ENCODE measurements at regions not wholly inside any gene's neighbourhood (a gene's known extent, or its start where the extent isn't known, plus 50 kb on each side); places are given as distances from the start of the nearest gene placed in this dataset.
"Not testable (repeated sequence)": the region's sequence is repeated elsewhere in the genome, so short reads cannot be mapped to it uniquely, and the experiment has no call there.

DNA sequence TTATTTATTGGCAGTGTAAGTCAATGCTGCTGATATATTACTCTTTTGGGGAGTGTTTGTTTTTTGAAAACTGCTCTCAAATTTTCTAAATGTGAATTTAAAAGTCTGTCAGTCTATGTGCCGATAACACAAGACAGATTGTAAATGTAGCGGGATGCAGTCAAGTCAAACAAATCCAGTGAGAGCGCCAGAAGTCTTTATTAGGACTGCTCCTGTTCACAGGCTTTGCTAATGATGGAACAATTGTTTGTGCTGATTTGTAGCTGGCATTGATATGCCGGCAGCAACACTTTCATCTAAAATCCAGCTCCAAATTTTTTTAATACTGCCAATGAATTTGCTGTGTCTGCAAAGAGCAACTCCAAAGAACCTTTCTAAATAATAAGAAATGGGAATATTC lies 78.7 kb upstream of the TET2 start:
- no peak overlapping the region for H3K4me2 ChIP-seq (ENCODE audit: low read length)
- no peaks in the 10 kb centered on the region for H3K9me3 ChIP-seq (ENCODE audit: low read length)
- H3K79me2 ChIP-seq (ENCODE audit: insufficient read depth, low read length) = no peaks in the 10 kb centered on the region
- H3K9me2 ChIP-seq (ENCODE audit: low read depth, low read length) = no peaks in the 10 kb centered on the region
- H3F3A ChIP-seq (ENCODE audit: insufficient read depth, low read length) = no peaks in the 10 kb centered on the region
- no peaks in the 10 kb centered on the region for H4K20me1 ChIP-seq (ENCODE audit: insufficient read depth, low read length)
- no peak overlapping the region for H3K27ac ChIP-seq (ENCODE audit: low read depth, low read length, poor library complexity, severe bottlenecking)
- H3K27me3 ChIP-seq (ENCODE audit: insufficient read depth, low read length) = no peaks in the 10 kb centered on the region
- no peak overlapping the region for H3K9ac ChIP-seq (ENCODE audit: low read length)
- H2AFZ ChIP-seq (ENCODE audit: low read length) = no peak overlapping the region
- TF ChIP-seq EZH2 (IDR thresholded peaks at IDR 0.05; ENCODE audit: borderline replicate concordance, low read length) = no peak
- TF ChIP-seq, protein P1, sequence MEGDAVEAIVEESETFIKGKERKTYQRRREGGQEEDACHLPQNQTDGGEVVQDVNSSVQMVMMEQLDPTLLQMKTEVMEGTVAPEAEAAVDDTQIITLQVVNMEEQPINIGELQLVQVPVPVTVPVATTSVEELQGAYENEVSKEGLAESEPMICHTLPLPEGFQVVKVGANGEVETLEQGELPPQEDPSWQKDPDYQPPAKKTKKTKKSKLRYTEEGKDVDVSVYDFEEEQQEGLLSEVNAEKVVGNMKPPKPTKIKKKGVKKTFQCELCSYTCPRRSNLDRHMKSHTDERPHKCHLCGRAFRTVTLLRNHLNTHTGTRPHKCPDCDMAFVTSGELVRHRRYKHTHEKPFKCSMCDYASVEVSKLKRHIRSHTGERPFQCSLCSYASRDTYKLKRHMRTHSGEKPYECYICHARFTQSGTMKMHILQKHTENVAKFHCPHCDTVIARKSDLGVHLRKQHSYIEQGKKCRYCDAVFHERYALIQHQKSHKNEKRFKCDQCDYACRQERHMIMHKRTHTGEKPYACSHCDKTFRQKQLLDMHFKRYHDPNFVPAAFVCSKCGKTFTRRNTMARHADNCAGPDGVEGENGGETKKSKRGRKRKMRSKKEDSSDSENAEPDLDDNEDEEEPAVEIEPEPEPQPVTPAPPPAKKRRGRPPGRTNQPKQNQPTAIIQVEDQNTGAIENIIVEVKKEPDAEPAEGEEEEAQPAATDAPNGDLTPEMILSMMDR (IDR thresholded peaks at IDR 0.05; ENCODE audit: low read length) = no peak
- no peaks in the 10 kb centered on the region for H3K36me3 ChIP-seq (ENCODE audit: insufficient read depth, low read length)
- peaks cover 9% of the 10 kb centered on the region for H3K4me1 ChIP-seq (ENCODE audit: insufficient read depth, low read length, severe bottlenecking)
- H3K4me3 ChIP-seq (ENCODE audit: low read depth, low read length, poor library complexity, severe bottlenecking) = no peak overlapping the region

DNA sequence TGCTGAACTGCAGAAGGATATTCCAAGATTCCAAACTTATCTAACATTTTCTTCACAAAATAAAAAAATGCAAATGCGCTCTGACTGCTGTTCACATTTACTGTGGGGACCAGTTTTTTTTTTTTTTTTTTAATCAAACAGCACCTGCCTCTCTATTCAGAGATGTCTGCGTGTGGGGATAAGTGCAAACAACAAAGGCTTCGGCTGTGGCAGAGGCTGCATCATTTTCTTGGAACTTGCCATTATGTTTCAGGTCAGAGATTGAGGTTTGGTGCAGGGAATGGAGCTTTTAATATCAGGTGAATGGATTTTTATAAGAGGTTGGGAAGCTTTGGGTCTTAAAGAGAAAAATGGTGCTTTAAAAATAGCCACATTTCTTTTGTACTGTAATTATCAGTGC lies 78.2 kb upstream of the TET2 start:
- Histone ChIP-seq H3K4me3 (ENCODE audit: low read depth, low read length, poor library complexity, severe bottlenecking) (no peak overlapping the region), H3K27ac (ENCODE audit: low read depth, low read length, poor library complexity, severe bottlenecking) (no peak overlapping the region), H3K9ac (ENCODE audit: low read length) (no peak overlapping the region), H3K9me3 (ENCODE audit: low read length) (no peaks in the 10 kb centered on the region), H3K36me3 (ENCODE audit: insufficient read depth, low read length) (no peaks in the 10 kb centered on the region), H4K20me1 (ENCODE audit: insufficient read depth, low read length) (no peaks in the 10 kb centered on the region), H3F3A (ENCODE audit: insufficient read depth, low read length) (no peaks in the 10 kb centered on the region), H2AFZ (ENCODE audit: low read length) (no peak overlapping the region), H3K4me1 (ENCODE audit: insufficient read depth, low read length, severe bottlenecking) (peaks cover 9% of the 10 kb centered on the region), H3K27me3 (ENCODE audit: insufficient read depth, low read length) (no peaks in the 10 kb centered on the region), H3K4me2 (ENCODE audit: low read length) (no peak overlapping the region), H3K9me2 (ENCODE audit: low read depth, low read length) (no peaks in the 10 kb centered on the region), H3K79me2 (ENCODE audit: insufficient read depth, low read length) (no peaks in the 10 kb centered on the region)
- no peak for TF ChIP-seq EZH2 (IDR thresholded peaks at IDR 0.05; ENCODE audit: borderline replicate concordance, low read length)
- TF ChIP-seq, protein P1 (IDR thresholded peaks at IDR 0.05; ENCODE audit: low read length) = no peak

DNA sequence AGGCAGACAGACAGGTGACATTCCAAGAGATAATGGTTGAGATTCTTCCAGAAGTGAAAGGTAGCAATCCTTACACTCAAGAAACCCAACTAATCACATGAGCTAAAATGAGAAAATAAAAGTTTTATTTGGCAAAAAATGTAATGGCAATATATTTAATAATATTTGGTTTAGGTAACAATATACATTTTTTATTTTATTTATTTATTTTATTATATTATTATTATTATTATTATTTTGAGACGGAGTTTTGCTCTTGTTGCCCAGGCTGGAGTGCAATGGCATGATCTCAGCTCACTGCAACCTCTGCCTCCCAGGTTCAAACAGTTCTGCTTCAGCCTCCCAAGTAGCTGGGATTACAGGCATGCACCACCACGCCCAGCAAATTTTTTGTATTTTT lies 74.6 kb upstream of the TET2 start:
- H4K20me1 ChIP-seq (ENCODE audit: insufficient read depth, low read length); H3K9me2 ChIP-seq (ENCODE audit: low read depth, low read length); H3K27me3 ChIP-seq (ENCODE audit: insufficient read depth, low read length); H3K4me1 ChIP-seq (ENCODE audit: insufficient read depth, low read length, severe bottlenecking); H3F3A ChIP-seq (ENCODE audit: insufficient read depth, low read length); H3K27ac ChIP-seq (ENCODE audit: low read depth, low read length, poor library complexity, severe bottlenecking); H3K4me2 ChIP-seq (ENCODE audit: low read length); H2AFZ ChIP-seq (ENCODE audit: low read length); H3K9ac ChIP-seq (ENCODE audit: low read length); H3K4me3 ChIP-seq (ENCODE audit: low read depth, low read length, poor library complexity, severe bottlenecking); H3K36me3 ChIP-seq (ENCODE audit: insufficient read depth, low read length); H3K79me2 ChIP-seq (ENCODE audit: insufficient read depth, low read length); H3K9me3 ChIP-seq (ENCODE audit: low read length): not testable (repeated sequence)

DNA sequence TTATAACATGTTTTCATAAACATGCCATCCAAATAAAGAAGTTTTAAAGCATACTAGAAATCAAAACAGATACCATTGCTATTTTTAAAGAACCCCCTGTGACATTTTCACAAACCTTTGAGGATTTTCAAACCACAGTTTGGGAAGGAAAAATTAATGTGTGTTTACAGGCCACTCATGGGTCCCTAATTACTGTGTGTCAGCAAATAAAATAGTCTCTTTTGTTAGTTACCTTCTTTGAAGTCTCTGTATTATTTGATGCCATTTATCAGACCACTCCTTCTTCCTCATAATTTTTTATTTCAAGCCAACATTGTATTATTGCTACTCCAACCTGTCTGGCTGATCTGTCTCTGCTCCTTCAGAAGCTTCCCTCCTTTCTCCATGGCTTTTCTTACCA lies 72.6 kb upstream of the TET2 start:
- H3K4me2 ChIP-seq (ENCODE audit: low read length) = no peak overlapping the region

More for the DNA sequence above, 72.6 kb upstream of the TET2 start:
- no peak overlapping the region for H3K27ac ChIP-seq (ENCODE audit: low read depth, low read length, poor library complexity, severe bottlenecking)
- H3K79me2 ChIP-seq (ENCODE audit: insufficient read depth, low read length) = no peaks in the 10 kb centered on the region
- no peaks in the 10 kb centered on the region for H3K9me3 ChIP-seq (ENCODE audit: low read length)
- H4K20me1 ChIP-seq (ENCODE audit: insufficient read depth, low read length) = no peaks in the 10 kb centered on the region
- peaks cover 1% of the 10 kb centered on the region for H3K4me1 ChIP-seq (ENCODE audit: insufficient read depth, low read length, severe bottlenecking)
- H3K4me3 ChIP-seq (ENCODE audit: low read depth, low read length, poor library complexity, severe bottlenecking) = no peak overlapping the region
- no peaks in the 10 kb centered on the region for H3F3A ChIP-seq (ENCODE audit: insufficient read depth, low read length)
- H3K9ac ChIP-seq (ENCODE audit: low read length) = no peak overlapping the region
- H3K9me2 ChIP-seq (ENCODE audit: low read depth, low read length) = no peaks in the 10 kb centered on the region
- no peaks in the 10 kb centered on the region for H3K27me3 ChIP-seq (ENCODE audit: insufficient read depth, low read length)
- no peak overlapping the region for H2AFZ ChIP-seq (ENCODE audit: low read length)
- no peak for TF ChIP-seq EZH2 (IDR thresholded peaks at IDR 0.05; ENCODE audit: borderline replicate concordance, low read length)
- TF ChIP-seq, protein P1 (IDR thresholded peaks at IDR 0.05; ENCODE audit: low read length) = no peak
- no peaks in the 10 kb centered on the region for H3K36me3 ChIP-seq (ENCODE audit: insufficient read depth, low read length)
